Femur (tissue), 1 donor: ENCODE measurements at regions not wholly inside any gene's neighbourhood (a gene's known extent, or its start where the extent isn't known, plus 50 kb on each side); places are given as distances from the start of the nearest gene placed in this dataset.
"Not testable (repeated sequence)": the region's sequence is repeated elsewhere in the genome, so short reads cannot be mapped to it uniquely, and the experiment has no call there.

Experiments
- DNase-seq: peaks from one replicate; pipeline ENCODE4 v3.0.0-alpha.2; 2017

GRCh38 chr5:92760550-92760949, 820.5 kb downstream of the NR2F1-AS1 start:
- no peak for DNase-seq

GRCh38 chr5:92758552-92758951, 822.5 kb downstream of the NR2F1-AS1 start:
- no peak for DNase-seq

GRCh38 chr5:92749943-92750342, 831.1 kb downstream of the NR2F1-AS1 start:
- DNase-seq = no peak

- DNase-seq = no peak
These were observed 832.8 kb downstream of the NR2F1-AS1 start for GRCh38 chr5:92748072-92748676.

GRCh38 chr5:92741906-92742305, 839.1 kb downstream of the NR2F1-AS1 start:
- no peak for DNase-seq

GRCh38 chr5:92734211-92734940, 846.6 kb downstream of the NR2F1-AS1 start:
- DNase-seq = no peak

- DNase-seq = no peak
These were observed 850.5 kb downstream of the NR2F1-AS1 start for GRCh38 chr5:92730486-92730885.

- DNase-seq = no peak
These were observed 851.9 kb downstream of the NR2F1-AS1 start for GRCh38 chr5:92729088-92729487.

GRCh38 chr5:92715946-92716520, 865.0 kb downstream of the NR2F1-AS1 start:
- DNase-seq = no peak

GRCh38 chr5:92713826-92714225, 867.2 kb downstream of the NR2F1-AS1 start:
- no peak for DNase-seq

- no peak for DNase-seq
These were observed 867.7 kb downstream of the NR2F1-AS1 start for GRCh38 chr5:92713335-92713743.

GRCh38 chr5:92711956-92712355, 869.1 kb downstream of the NR2F1-AS1 start:
- DNase-seq = no peak

- DNase-seq = no peak
These were observed 876.4 kb downstream of the NR2F1-AS1 start for GRCh38 chr5:92704590-92704989.

- DNase-seq = no peak
These were observed 877.0 kb downstream of the NR2F1-AS1 start for GRCh38 chr5:92703976-92704375.

- no peak for DNase-seq
These were observed 885.7 kb downstream of the NR2F1-AS1 start for GRCh38 chr5:92695123-92696003.

- DNase-seq = no peak
These were observed 887.0 kb downstream of the NR2F1-AS1 start for GRCh38 chr5:92694067-92694466.

- DNase-seq = not testable (repeated sequence)
These were observed 889.1 kb downstream of the NR2F1-AS1 start for GRCh38 chr5:92691955-92692354.

GRCh38 chr5:92687821-92688722, 892.9 kb downstream of the NR2F1-AS1 start:
- peak; percentile 18 for DNase-seq

GRCh38 chr5:92678640-92679039, 902.4 kb downstream of the NR2F1-AS1 start:
- DNase-seq = no peak

GRCh38 chr5:92676215-92677165, 904.5 kb downstream of the NR2F1-AS1 start:
- DNase-seq = no peak

GRCh38 chr5:92674321-92674720, 906.7 kb downstream of the NR2F1-AS1 start:
- DNase-seq = no peak
